ENCODE measurements at regions not wholly inside any gene's neighbourhood (a gene's known extent, or its start where the extent isn't known, plus 50 kb on each side); places are given as distances from the start of the nearest gene placed in this dataset.

GRCh38 chr21:35343046-35343819 is 294.1 kb upstream of the RUNX1 start:
- Mint-ChIP-seq H3K4me3 (peak overlapping the region in 2 of 10 donors; percentile 8 to 65), H3K36me3 (peaks cover 0 to 3% (median 0%) of the 10 kb centered on the region in 5 donors), H3K27me3 (peaks cover 0 to 14% (median 4%) of the 10 kb centered on the region in 5 donors), H3K9me3 (peaks cover 0 to 14% (median 0%) of the 10 kb centered on the region in 11 donors), H3K27ac (peak overlapping the region in 2 of 9 donors; percentile 58 to 66), H3K4me1 (peaks cover 0 to 22% (median 5%) of the 10 kb centered on the region in 7 donors)
- Histone ChIP-seq H3K4me1 (ENCODE audit: control insufficient read depth in 2 of 2, insufficient read depth in 2 of 2, low read length in 2 of 2) (no peaks in the 10 kb centered on the region), H3K27ac (ENCODE audit: low read depth, low read length) (no peak overlapping the region), H3K27me3 (ENCODE audit: control insufficient read depth in 2 of 2, insufficient read depth in 2 of 2, low read length in 2 of 2) (no peaks in the 10 kb centered on the region), H3K4me3 (ENCODE audit: low read length) (peak overlapping the region; percentile 24), H3K9me3 (ENCODE audit: control insufficient read depth in 2 of 3, low read length in 3 of 3) (no peaks in the 10 kb centered on the region), H3K36me3 (ENCODE audit: control insufficient read depth in 2 of 3, insufficient read depth in 3 of 3, low read length in 3 of 3) (no peaks in the 10 kb centered on the region)
- intact Hi-C loops (cut with micrococcal nuclease), result no loop called here
- DNase-seq, result no peak
- ChIA-PET POLR2A (no interaction called here), CTCF (interaction anchor here (0.6 kb wide), 1 partner anchor 63 kb away, joined by 4 read pairs; no protein-coding TSS in a partner anchor)
- no peak for ATAC-seq

- H3K4me3 ChIP-seq (ENCODE audit: low read length), result peak overlapping the region; percentile 24
- H3K4me3 Mint-ChIP-seq, result peak overlapping the region in 5 of 10 donors; percentile 8 to 82 (median 22)
- ChIA-PET CTCF (interaction anchor here (0.6 kb wide), 2 partner anchors 62 to 246 kb away, joined by 3 to 4 read pairs; no protein-coding TSS in a partner anchor), POLR2A (interaction anchor here (0.6 kb wide), 1 partner anchor 81 kb away, joined by 8 read pairs; no protein-coding TSS in a partner anchor)
- DNase-seq (no peak), ATAC-seq (peak; percentile 20)
- H3K36me3 Mint-ChIP-seq, result peaks cover 0 to 5% (median 0%) of the 10 kb centered on the region in 5 donors
- no peak overlapping the region for H3K27ac ChIP-seq (ENCODE audit: low read depth, low read length)
- no peaks in the 10 kb centered on the region for H3K27me3 ChIP-seq (ENCODE audit: control insufficient read depth in 2 of 2, insufficient read depth in 2 of 2, low read length in 2 of 2)
- H3K4me1 ChIP-seq (ENCODE audit: control insufficient read depth in 2 of 2, insufficient read depth in 2 of 2, low read length in 2 of 2), result no peaks in the 10 kb centered on the region
- H3K4me1 Mint-ChIP-seq, result peaks cover 0 to 22% (median 5%) of the 10 kb centered on the region in 7 donors
- H3K9me3 ChIP-seq (ENCODE audit: control insufficient read depth in 2 of 3, low read length in 3 of 3), result no peaks in the 10 kb centered on the region
- peaks cover 0 to 16% (median 0%) of the 10 kb centered on the region in 11 donors for H3K9me3 Mint-ChIP-seq
- peak overlapping the region in 2 of 9 donors; percentile 15 to 62 for H3K27ac Mint-ChIP-seq
- peaks cover 0 to 12% (median 0%) of the 10 kb centered on the region in 5 donors for H3K27me3 Mint-ChIP-seq
- H3K36me3 ChIP-seq (ENCODE audit: control insufficient read depth in 2 of 3, insufficient read depth in 3 of 3, low read length in 3 of 3), result no peaks in the 10 kb centered on the region
- intact Hi-C loops (cut with micrococcal nuclease), result no loop called here
Measured at GRCh38 chr21:35342440-35342839, 293.3 kb upstream of the RUNX1 start.

- ChIA-PET POLR2A (no interaction called here), CTCF (no interaction called here)
- H3K4me3 Mint-ChIP-seq, result no peak overlapping the region
- H3K27ac Mint-ChIP-seq, result no peak overlapping the region
- H3K27me3 Mint-ChIP-seq, result peaks cover 0 to 8% (median 0%) of the 10 kb centered on the region in 5 donors
- Histone ChIP-seq H3K9me3 (ENCODE audit: control insufficient read depth in 2 of 3, low read length in 3 of 3) (no peaks in the 10 kb centered on the region), H3K4me1 (ENCODE audit: control insufficient read depth in 2 of 2, insufficient read depth in 2 of 2, low read length in 2 of 2) (no peaks in the 10 kb centered on the region), H3K4me3 (ENCODE audit: low read length) (no peak overlapping the region), H3K27ac (ENCODE audit: low read depth, low read length) (no peak overlapping the region), H3K27me3 (ENCODE audit: control insufficient read depth in 2 of 2, insufficient read depth in 2 of 2, low read length in 2 of 2) (no peaks in the 10 kb centered on the region), H3K36me3 (ENCODE audit: control insufficient read depth in 2 of 3, insufficient read depth in 3 of 3, low read length in 3 of 3) (no peaks in the 10 kb centered on the region)
- H3K36me3 Mint-ChIP-seq, result peaks cover 0 to 5% (median 0%) of the 10 kb centered on the region in 5 donors
- DNase-seq, result peak in 1 of 9 donors; percentile 8
- peaks cover 0 to 14% (median 5%) of the 10 kb centered on the region in 7 donors for H3K4me1 Mint-ChIP-seq
- intact Hi-C loops (cut with micrococcal nuclease), result loop anchor here in 1 of 2 donors (1.0 kb wide), 2 partner anchors 289 to 452 kb away; no protein-coding TSS in a partner anchor
- H3K9me3 Mint-ChIP-seq, result peaks cover 0 to 15% (median 0%) of the 10 kb centered on the region in 11 donors
- no peak for ATAC-seq
Measured at GRCh38 chr21:35340273-35340672, 291.2 kb upstream of the RUNX1 start.

- H3K27ac ChIP-seq (ENCODE audit: low read depth, low read length), result no peak overlapping the region
- POLR2A ChIA-PET, result no interaction called here
- Mint-ChIP-seq H3K4me1 (peaks cover 0 to 14% (median 5%) of the 10 kb centered on the region in 7 donors), H3K27ac (no peak overlapping the region), H3K4me3 (no peak overlapping the region), H3K9me3 (peaks cover 0 to 12% (median 0%) of the 10 kb centered on the region in 11 donors), H3K36me3 (peaks cover 0 to 5% (median 0%) of the 10 kb centered on the region in 5 donors), H3K27me3 (peaks cover 0 to 8% (median 0%) of the 10 kb centered on the region in 5 donors)
- no peaks in the 10 kb centered on the region for H3K4me1 ChIP-seq (ENCODE audit: control insufficient read depth in 2 of 2, insufficient read depth in 2 of 2, low read length in 2 of 2)
- no peak overlapping the region for H3K4me3 ChIP-seq (ENCODE audit: low read length)
- DNase-seq (no peak), ATAC-seq (no peak)
- intact Hi-C loops (cut with micrococcal nuclease), result no loop called here
- H3K27me3 ChIP-seq (ENCODE audit: control insufficient read depth in 2 of 2, insufficient read depth in 2 of 2, low read length in 2 of 2), result no peaks in the 10 kb centered on the region
- CTCF ChIA-PET, result interaction anchor here (0.7 kb wide), 1 partner anchor 317 kb away, joined by 3 read pairs; no protein-coding TSS in a partner anchor
- H3K36me3 ChIP-seq (ENCODE audit: control insufficient read depth in 2 of 3, insufficient read depth in 3 of 3, low read length in 3 of 3), result no peaks in the 10 kb centered on the region
- no peaks in the 10 kb centered on the region for H3K9me3 ChIP-seq (ENCODE audit: control insufficient read depth in 2 of 3, low read length in 3 of 3)
Measured at GRCh38 chr21:35338881-35339632, 290.0 kb upstream of the RUNX1 start.

- H3K4me3 Mint-ChIP-seq, result no peak overlapping the region
- Histone ChIP-seq H3K27me3 (ENCODE audit: control insufficient read depth in 2 of 2, insufficient read depth in 2 of 2, low read length in 2 of 2) (no peaks in the 10 kb centered on the region), H3K36me3 (ENCODE audit: control insufficient read depth in 2 of 3, insufficient read depth in 3 of 3, low read length in 3 of 3) (no peaks in the 10 kb centered on the region), H3K4me1 (ENCODE audit: control insufficient read depth in 2 of 2, insufficient read depth in 2 of 2, low read length in 2 of 2) (no peaks in the 10 kb centered on the region), H3K9me3 (ENCODE audit: control insufficient read depth in 2 of 3, low read length in 3 of 3) (no peaks in the 10 kb centered on the region), H3K27ac (ENCODE audit: low read depth, low read length) (no peak overlapping the region), H3K4me3 (ENCODE audit: low read length) (no peak overlapping the region)
- ATAC-seq (no peak), DNase-seq (no peak)
- H3K27ac Mint-ChIP-seq, result no peak overlapping the region
- ChIA-PET CTCF (no interaction called here), POLR2A (no interaction called here)
- H3K27me3 Mint-ChIP-seq, result peaks cover 0 to 8% (median 0%) of the 10 kb centered on the region in 5 donors
- H3K36me3 Mint-ChIP-seq, result peaks cover 0 to 5% (median 0%) of the 10 kb centered on the region in 5 donors
- H3K9me3 Mint-ChIP-seq, result peaks cover 0 to 11% (median 0%) of the 10 kb centered on the region in 11 donors
- intact Hi-C loops (cut with micrococcal nuclease), result no loop called here
- H3K4me1 Mint-ChIP-seq, result peaks cover 0 to 11% (median 5%) of the 10 kb centered on the region in 7 donors
Measured at GRCh38 chr21:35338281-35338680, 289.2 kb upstream of the RUNX1 start.

GRCh38 chr21:35337573-35337972 is 288.5 kb upstream of the RUNX1 start:
- CTCF ChIA-PET, result no interaction called here
- Histone ChIP-seq H3K4me1 (ENCODE audit: control insufficient read depth in 2 of 2, insufficient read depth in 2 of 2, low read length in 2 of 2) (no peaks in the 10 kb centered on the region), H3K27ac (ENCODE audit: low read depth, low read length) (no peak overlapping the region), H3K9me3 (ENCODE audit: control insufficient read depth in 2 of 3, low read length in 3 of 3) (no peaks in the 10 kb centered on the region), H3K36me3 (ENCODE audit: control insufficient read depth in 2 of 3, insufficient read depth in 3 of 3, low read length in 3 of 3) (no peaks in the 10 kb centered on the region), H3K27me3 (ENCODE audit: control insufficient read depth in 2 of 2, insufficient read depth in 2 of 2, low read length in 2 of 2) (no peaks in the 10 kb centered on the region), H3K4me3 (ENCODE audit: low read length) (no peak overlapping the region)
- Mint-ChIP-seq H3K4me1 (peaks cover 0 to 7% (median 4%) of the 10 kb centered on the region in 7 donors), H3K27me3 (peaks cover 0 to 11% (median 0%) of the 10 kb centered on the region in 5 donors), H3K4me3 (no peak overlapping the region), H3K27ac (no peak overlapping the region), H3K9me3 (peaks cover 0 to 10% (median 0%) of the 10 kb centered on the region in 11 donors), H3K36me3 (peaks cover 0 to 5% (median 0%) of the 10 kb centered on the region in 5 donors)
- ATAC-seq (no peak), DNase-seq (no peak)
- intact Hi-C loops (cut with micrococcal nuclease), result no loop called here
- POLR2A ChIA-PET, result no interaction called here
